Thyroid gland (tissue), 4 donors: ENCODE measurements at regions not wholly inside any gene's neighbourhood (a gene's known extent, or its start where the extent isn't known, plus 50 kb on each side); places are given as distances from the start of the nearest gene placed in this dataset.

Experiments
- CTCF ChIP-seq, 6 experiments: fragments of 200-600 bp in 3 of 6; fragments of 450-650 bp in 3 of 6; sonication (generic) in 3 of 6; IDR thresholded peaks; one replicate each; pipeline ENCODE4 v1.5.1; 2016 to 2019; ENCODE audit warnings: antibody characterized with exemption in 6 of 6, mild to moderate bottlenecking in 2 of 6, inconsistent platforms in 1 of 6, moderate library complexity in 1 of 6
- POLR2A ChIP-seq, 2 donors: fragments of 450-650 bp; IDR thresholded peaks; one replicate each; pipeline ENCODE4 v1.6.1; 2017; ENCODE audit warnings: antibody characterized with exemption in 2 of 2, mild to moderate bottlenecking in 2 of 2, moderate library complexity in 1 of 2

DNA sequence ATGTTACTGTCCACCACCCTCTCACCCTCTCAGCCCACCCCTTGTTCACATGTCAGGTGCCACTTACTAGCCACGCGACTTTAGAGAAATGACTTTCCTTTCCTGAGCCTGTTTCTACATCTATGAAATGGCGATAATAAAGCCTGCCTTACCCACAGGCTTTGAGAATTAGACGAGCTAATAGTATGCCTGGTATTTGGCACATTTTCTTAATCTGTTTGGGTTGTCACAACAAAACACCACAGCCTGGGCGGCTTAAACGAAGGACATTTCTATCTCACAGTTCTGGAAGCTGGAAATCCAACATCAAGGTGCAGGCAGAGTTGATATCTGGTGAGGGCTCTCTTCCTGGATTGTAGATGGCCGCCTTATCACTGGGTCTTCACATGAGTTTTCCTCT is 273.9 kb upstream of the FMN2 start:
- TF ChIP-seq CTCF (IDR thresholded peaks at IDR 0.05) (no peak), POLR2A (IDR thresholded peaks at IDR 0.05) (no peak)
